HG02981 (cell line): ENCODE measurements at regions not wholly inside any gene's neighbourhood (a gene's known extent, or its start where the extent isn't known, plus 50 kb on each side); places are given as distances from the start of the nearest gene placed in this dataset.

Experiments used
- ATAC-seq: cut with Tn5 transposase; IDR thresholded peaks from one replicate; pipeline ENCODE4 v1.9.1; 2021; ENCODE audit warnings: mild to moderate bottlenecking, moderate library complexity; ENCODE audit not compliant: unreplicated experiment

DNA sequence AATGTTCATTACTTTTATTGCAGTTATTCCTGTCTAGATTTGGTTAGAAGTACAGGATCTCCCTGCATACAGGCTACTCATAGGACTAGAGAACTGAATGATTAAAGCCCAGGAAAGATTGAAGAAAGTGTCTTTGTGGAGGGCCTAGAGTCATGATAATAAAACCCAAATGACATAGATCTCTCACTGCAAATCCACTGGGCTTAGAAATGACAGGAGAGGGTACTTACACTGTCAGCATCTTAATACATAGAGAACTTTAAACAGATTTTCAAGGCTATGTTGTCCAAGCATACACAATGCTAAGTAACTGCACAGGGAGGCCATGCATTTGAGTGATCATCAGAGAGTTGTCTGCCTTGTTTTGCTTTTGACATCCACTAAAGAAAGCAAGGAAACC, 383.8 kb upstream of the MAP3K7 start:
- ATAC-seq, result no peak

DNA sequence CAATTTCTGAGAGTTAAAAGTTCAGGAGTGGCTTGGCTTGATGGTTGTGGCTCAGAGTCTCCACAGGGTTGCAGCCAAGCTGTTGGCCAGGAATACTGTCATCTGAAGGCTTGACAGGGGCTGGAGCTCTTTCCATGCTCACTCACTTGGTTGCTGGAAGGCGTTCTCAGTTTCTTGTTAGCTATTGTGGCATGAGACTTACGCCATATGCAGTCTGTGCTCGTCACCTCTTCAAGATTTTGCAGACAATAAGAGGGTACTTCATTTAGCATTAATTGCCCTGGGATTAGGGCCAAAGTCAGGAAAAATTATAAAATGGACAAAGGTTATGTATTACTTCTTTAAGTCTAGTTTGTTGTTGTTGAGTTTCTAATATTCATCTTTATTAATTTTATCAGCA, 380.6 kb upstream of the MAP3K7 start:
- no peak for ATAC-seq

DNA sequence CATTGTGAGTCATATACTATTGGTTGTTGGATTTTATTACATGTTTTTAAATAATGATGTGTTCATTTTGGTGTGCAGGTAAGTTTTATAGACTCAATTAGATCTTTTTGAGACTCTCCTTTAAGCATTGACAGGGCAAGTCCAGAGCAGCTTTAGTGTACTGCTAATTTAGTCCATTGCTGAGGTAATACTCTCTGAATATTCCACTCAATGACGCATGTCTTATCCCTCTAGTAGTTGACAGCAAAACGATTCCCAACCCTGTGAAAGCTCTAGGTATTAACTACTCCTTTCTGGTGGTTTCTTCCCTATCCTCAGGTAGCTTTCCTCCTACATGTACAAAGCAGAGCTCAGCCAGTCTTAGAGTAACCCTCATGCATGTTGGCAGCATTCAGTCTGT, 373.5 kb upstream of the MAP3K7 start:
- no peak for ATAC-seq

DNA sequence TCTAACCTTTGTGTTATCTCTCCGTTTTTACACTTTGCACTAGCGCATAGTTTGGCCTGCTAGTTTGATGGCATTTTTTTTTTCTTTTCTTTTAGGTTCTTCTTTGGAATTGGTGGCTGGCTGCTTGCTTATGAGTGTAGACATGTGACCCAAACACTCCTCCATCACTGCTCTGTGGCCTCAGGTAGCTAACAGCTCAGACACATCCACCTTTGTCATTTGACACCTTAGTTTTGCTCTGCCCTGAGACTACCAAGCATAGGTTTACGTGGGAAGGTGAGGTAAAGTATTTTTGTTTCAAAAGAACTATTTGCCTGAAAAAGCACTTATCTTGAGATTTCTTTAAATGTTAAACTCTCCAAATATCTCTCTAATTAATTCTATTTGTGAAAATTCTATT, 368.4 kb upstream of the MAP3K7 start:
- ATAC-seq, result no peak

DNA sequence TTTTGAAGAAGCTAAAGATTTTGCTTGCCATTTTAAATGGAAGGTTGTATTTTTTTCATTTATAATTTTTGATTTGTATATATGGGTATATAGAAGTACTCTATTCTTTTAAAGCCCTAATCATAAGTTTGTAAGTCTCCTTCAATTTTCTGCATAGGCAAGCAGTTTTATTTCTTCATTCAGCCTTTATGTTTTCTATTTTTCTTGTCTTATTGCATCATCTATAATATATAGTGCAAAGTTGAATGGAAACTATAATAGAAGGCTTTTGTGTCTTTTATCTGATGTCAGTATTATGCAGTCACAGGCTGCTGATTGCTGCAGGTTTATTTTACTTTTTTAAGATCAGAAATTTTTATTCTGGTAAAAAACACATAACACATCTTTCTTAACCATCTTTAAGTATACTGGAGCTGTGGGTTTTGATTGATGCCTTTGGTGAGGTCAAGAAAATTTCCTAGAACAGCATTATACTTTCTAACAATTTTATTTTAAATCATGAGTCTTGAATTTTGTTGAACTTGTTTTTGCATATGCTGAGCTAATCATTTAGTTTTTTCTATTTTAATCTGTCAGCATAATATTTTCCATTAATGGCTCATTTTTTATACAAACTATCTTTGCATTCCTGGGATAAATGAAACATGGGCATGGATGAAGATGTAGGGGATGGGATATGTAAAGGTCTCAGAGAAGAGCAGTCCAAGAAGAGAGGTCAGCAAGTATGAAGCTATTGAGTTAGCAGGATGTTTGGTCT, 366.7 kb upstream of the MAP3K7 start:
- no peak for ATAC-seq

DNA sequence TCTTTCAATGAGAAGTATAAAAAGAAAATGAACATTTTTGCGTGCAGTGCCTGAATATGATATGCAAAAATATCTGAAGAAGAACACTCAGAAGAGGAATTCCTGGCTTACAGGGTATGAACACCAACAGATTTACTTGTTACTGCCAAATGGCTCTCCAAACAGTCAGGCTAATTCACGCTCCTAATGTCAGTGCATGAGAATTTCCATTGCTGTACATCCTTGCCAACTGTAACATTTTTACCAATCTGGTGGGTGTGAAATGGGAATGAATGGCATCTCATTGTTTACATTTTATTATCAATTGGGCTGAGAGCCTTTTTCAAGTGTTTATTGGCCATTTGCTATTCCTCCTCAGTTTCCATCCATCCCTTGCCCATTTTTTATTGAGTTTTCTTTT, 365.3 kb upstream of the MAP3K7 start:
- ATAC-seq, result no peak

DNA sequence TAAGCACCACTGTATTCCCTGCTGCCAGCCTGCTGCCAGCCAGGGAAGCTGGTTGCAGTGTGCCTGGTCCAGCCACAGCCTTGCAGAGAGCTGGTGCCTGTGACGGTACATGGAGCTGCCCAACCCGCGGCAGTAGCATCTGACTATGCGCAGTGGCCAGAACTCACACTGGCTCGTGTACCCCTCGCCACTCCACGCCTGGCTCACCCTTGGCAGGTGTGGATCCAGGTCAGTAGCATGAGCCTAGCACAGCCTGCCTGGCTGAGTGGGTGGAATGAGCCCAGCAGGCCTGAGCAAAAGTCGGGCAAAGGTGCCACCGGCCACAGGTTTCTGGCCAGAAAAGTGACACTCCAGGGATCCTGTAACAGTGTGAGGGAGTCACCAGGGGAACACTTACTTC, 361.7 kb upstream of the MAP3K7 start:
- no peak for ATAC-seq

DNA sequence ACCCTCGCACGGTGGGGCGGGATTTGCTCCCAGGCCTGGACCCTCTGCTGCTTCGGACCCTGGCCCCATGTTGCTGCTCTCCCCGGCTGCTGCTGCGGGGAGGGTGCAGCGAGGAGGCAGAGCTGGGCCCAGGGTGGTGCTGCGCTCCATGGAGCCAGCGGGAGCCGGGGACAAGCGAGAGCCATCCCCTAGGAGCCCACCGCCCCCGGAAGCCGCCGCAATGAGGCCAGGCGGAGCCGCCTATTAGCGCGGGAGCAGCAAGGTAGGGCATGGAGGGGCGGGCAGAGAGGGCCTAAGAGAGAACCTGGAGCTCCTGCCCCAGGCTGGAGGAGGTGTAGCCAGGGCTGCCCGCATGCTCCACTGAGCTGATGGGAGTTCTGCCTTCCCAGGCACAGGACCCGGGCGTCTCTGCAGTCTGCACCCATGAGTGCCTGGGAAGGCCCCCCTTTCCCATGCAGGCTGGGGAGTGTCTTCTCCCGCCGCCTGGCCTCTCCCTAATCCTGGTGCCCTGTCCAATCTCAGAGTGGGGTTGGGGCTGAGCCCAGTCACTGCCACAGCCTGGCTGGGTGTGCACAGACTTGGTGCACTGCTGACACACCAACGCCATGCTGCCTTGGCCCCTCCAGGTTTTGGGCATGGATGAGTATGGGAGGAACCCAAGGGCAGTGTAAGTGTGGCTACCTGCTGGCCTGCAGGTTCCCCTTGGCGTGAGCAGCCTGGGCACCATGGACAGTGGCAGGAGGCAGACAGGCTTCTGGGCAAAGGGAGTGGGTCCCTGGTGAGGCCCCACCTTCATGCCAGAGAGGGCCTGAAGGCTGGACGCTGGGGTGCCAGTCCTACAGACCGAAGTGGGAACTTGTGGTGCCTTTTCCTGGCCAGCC, 360.6 kb upstream of the MAP3K7 start:
- no peak for ATAC-seq

DNA sequence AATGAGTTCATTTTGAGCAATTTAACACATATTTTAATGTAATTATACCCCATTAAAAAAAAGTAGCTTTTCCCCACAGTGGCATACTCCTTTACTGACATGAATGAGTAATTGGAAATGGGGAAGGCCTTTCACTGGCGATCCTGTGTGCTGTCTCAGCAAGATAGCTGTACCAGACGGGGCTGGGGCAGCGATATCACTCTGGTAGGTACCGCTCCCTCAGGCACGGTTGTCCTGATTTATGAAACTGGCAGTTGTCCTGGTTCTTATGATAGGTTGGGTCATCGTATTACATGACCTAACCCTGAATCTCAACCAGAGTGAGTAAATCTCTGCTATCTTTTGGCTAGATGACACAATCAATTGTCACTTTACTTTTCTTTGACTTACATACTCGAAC, 355.0 kb upstream of the MAP3K7 start:
- ATAC-seq, result no peak

DNA sequence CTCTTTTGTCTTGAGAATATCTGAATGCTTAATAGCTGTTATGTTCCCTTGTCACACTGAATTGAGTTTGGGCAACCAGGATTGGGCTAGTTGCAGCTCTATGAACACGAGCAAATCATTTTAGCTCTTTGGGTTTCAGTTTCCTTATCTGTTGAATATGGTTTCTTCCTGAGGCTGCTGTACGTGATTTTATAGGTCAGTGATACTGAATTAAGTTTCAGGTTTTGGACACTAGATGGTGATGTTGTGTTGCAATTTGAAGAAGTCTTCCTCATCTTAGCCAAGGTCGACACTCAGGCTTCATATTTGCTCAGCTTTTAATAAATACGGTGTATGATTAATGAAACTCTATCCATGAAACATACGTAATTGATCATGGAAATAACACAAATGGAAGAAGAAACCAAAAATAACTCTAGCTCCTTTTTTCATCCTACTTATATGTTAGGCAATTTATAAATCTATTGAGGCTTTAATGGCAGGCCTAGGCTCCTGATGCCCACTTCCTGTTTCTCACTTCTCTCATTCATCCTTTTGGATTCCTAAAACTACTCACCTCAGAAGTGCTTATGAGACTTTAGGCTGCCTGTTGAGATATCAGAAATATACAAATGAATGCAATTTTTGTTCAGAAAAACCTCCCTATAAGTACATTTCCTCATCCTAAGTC, 354.1 kb upstream of the MAP3K7 start:
- ATAC-seq, result peak; percentile 92

DNA sequence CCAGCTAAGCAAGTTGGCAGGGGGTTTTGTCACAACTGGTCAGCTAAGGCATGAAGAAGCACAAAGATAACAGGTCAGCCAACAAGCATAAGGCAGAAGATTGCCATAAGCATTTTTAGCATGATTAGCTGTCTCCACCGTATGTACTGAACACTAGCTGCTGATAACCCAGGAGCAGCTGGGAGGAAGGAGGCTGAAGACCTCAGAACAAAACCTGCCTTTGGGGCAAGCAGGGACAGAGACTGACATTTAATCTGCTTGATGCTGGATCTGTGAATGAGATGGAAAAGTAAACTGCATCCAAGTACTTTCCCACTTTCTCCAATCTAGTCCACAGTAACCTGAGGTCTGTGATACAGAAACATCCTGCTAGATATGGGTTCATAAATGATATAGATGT, 353.0 kb upstream of the MAP3K7 start:
- ATAC-seq, result no peak

DNA sequence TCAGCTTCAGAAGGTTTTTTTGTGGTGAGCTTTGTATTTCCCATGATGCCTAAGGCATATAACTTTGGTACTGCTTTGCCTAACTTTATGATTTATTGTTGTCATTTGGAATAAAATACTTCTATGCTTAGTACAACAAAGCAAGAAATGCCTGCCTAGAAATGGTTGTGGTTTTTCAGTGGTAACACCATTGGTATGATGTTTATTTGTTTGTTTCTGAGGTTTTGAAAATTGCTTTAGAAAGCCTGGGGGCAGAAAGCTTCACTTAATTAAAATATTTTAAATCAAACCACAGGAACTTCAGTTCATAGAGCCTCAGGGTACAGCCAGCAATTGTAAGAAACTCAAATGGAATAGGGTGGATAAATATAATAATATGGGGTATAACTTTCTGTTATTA, 351.2 kb upstream of the MAP3K7 start:
- ATAC-seq, result no peak

DNA sequence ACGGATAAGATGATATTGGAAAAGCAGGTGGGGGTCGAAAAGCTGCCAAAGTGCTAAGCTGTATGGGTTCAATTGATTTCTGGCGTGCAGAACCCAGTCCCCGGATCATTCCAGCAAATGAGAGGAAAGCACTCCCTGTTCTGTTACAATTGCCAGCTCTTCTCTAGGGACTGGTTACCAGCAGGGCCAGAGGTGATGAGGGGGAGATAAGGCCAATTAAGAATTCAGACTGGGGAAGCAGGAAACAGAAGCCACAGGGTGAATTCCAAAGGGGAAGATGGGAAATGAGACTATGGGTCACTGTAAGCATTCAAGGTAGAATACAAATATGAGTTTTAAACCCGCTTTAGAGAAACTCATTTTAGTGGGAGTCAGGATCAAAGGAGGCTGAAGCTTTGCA, 349.4 kb upstream of the MAP3K7 start:
- ATAC-seq, result no peak

DNA sequence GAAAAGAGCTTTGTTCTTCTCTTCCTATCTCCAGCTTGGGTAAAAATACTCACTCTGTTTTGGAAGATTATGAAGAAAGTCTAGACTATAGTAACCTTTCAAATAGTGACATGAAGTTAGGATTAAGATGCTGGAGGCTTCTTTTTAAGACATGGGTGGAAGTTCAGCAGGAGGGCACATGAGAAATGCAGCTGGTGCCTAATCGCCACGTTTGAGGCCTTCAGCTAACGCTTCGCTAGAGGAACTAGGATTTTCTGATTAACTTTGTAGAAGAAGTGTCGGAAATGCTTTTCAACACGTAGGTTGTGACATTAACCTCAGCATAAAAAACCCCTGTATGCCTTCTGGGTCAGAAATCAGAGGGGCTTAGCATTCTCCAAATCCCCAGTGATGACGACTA, 348.1 kb upstream of the MAP3K7 start:
- no peak for ATAC-seq

DNA sequence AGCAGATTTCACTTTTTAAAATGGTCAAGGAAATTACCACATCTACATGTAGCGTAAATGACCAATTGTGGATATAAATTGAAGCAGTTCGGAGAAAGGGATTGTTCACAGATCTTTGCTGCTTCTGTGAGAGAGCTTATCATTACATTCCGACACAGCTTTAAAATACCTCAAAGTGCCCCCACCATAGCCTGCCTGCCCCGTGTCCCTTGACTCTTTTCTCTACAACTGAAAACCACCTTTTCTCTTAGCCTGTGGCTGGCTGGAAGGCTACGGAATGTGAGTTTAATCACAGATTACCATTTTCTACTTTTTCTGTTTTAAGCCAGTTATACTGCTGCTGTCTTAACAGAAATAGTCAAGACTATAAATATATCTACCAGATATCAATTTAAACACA, 347.2 kb upstream of the MAP3K7 start:
- no peak for ATAC-seq

DNA sequence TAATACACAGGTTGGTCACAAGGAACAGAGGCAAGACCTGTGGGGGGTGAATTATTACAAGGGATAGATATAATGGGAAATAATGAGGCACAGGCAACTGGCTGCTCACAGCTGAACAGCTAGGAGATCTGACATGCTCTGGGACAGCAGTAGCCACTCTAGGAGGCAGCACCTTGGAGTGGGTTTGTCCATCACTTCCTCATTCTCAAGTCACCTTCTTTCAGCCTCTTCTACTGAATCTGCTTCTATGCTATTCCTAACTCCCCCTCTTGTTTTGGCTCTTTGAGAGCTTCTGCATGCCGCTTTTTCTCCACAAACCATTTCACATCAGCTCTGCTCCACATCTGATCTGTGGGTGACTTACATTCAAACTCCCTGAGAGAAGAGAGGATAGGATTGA, 345.5 kb upstream of the MAP3K7 start:
- ATAC-seq, result no peak

DNA sequence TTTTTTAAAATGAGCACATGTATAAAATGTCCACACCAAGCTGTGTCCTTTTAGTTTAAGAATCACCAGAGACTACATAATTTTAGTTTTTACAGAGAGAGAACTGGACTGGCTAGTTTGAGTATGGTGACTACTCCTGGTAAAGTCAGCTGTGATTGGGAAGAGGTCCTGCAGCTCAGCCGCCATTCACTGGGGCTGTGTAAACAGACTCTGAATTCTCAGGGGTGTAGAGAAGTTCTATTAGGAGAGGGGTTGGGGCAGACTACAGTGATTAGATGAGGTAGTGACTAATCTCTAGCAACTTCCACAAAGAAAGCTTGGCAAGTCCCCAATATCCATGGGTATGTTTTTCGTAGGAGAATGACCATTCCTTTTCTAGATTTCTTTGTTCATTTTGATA, 341.2 kb upstream of the MAP3K7 start:
- no peak for ATAC-seq

DNA sequence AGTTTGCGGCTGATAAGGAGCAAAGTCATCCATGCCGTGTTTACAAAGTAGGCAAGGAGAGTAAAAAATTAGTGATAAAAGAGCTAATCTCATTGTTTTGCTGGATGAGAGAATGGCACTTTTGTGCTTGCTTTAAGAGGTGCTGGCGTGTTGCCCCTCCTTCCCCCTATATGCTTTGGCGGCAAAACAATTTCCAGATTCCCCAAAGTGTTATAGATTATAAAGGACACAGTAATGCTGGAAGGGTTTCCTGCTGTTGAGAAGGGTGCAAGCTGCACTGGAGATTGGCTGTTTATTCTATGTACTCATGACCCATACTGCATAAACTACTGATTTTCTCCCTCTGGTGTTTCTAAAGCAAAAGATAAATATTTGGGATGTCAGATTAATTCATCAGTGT, 338.9 kb upstream of the MAP3K7 start:
- no peak for ATAC-seq

DNA sequence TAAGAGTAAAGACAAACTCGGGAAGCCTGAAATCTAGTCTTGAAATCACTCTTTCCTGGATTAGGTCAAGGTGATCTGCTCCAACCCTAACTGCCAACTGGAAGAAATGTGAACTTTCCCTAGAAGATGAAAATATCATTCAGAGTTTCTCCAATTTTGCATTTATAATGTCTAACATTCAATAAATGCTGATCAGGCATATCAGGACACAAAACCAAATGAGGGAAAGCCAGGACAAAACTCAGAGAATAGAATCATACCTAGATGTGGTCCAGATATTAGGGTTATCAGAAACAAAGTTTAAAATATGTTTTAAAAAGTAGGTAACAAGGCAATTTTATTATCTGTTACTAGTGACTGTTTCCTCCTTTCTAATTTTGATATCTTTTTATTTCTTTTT, 335.5 kb upstream of the MAP3K7 start:
- ATAC-seq, result no peak

DNA sequence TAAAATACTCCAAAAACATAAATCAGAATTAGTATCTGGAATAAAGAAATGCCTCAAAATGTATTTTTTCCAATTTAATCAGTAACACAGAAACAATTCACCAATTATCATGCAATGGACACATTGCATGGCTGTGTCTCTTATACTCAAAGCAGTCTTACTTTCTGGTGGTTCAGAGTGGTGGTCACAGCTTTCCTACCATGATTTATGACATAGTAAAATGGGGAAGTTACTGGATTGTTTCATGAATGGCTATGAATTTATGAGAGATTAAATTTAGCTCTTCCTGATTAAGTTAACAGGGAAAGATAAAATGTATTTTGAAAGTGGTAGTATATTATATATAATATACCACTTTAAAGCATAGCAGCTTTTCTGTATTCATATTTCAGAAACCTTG, 331.5 kb upstream of the MAP3K7 start:
- no peak for ATAC-seq

DNA sequence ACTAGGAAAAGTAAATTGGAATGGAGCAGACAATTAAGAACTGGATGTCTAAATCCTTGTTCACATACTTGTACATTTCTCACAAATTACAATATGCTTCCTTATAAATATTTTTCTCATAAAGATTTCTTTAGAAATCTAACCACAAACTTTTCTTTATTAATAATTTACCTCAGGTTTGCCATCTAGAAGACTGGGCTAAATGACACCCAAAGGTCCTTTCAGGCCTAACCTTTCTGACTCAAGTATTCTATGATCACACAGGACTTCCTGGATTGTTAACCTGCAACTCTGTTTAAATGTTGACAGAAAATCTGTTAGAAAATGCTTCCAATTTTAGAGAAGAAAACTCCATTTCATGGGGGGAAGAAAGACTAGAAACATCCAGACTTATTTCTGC, 330.5 kb upstream of the MAP3K7 start:
- ATAC-seq, result no peak

DNA sequence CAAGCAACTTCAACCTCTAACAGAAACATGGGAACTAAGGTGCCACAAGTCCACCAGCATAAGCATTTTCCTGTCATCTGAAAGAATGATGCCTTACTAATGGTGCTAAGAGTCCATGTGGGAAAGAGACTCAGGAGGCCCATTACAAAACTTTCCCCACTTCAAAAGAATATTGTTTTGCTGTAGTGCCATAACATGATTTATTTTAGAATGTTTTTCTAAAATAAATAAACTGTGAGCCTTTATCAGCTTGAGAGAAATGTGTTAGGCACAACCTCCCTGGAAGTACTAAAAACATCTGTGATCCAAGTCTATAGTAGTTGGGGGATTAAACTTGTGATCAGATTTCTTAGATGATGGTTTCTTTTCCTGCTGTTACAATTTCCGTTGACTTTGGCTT, 330.1 kb upstream of the MAP3K7 start:
- ATAC-seq, result no peak
